ENCODE measurements at regions not wholly inside any gene's neighbourhood (a gene's known extent, or its start where the extent isn't known, plus 50 kb on each side); places are given as distances from the start of the nearest gene placed in this dataset.
A peak's percentile ranks its signal among the peaks of the same experiment; 100 is the strongest.

DNA sequence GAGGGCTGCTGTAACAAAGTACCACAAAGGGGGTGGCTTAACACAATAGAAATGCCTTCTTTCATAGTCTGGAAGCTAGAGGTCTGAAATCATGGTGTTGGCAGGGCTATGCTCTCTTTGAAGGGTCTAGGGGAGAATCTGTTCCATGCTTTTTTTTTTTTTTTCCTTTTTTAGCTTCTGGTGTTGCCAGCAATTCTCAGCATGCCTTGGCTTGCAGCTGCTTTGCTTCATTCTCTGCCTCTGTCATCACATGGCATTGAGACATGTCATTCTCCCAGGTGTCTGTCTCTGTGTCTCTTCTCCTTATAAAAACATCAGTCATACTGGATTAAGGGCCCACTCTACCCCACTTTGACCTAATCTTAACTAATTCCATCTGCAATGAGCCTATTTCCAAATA is 78.6 kb upstream of the BOD1L1 start:
- H3K9me3 Mint-ChIP-seq, result peaks cover 3% of the 10 kb centered on the region; the same call in 1 of the 3 replicates
- H3K4me1 ChIP-seq (ENCODE audit: insufficient read depth), result no peaks in the 10 kb centered on the region
- no peaks in the 10 kb centered on the region for H3K9me2 ChIP-seq (ENCODE audit: insufficient read depth)
- DNase-seq (ENCODE audit: low spot score) (no peak), ATAC-seq (no peak)
- H3K4me2 ChIP-seq, result no peak overlapping the region
- no peaks in the 10 kb centered on the region for H3K79me2 ChIP-seq (replicated peaks; ENCODE audit: insufficient read depth)
- no peaks in the 10 kb centered on the region for H3F3A ChIP-seq (replicated peaks; ENCODE audit: low read depth)
- peak overlapping the region; percentile 89 for H2AFZ ChIP-seq
- H3K36me3 Mint-ChIP-seq (ENCODE audit: low read depth), result no peaks in the 10 kb centered on the region
- H4K20me1 ChIP-seq (replicated peaks; ENCODE audit: insufficient read depth), result no peaks in the 10 kb centered on the region
- peak overlapping the region; percentile 56; the same call in 1 of the 2 replicates for H3K27ac ChIP-seq (ENCODE audit: low read depth)
- TF ChIP-seq STAT1 (IDR thresholded peaks at IDR 0.05; ENCODE audit: unreplicated experiment) (no peak), ZNF331 (CRISPR knock-in tag; IDR thresholded peaks at IDR 0.05; ENCODE audit: low read depth) (no peak), POLR2AphosphoS5 (IDR thresholded peaks at IDR 0.05; ENCODE audit: low read depth) (no peak), CREB1 (CRISPR knock-in tag; IDR thresholded peaks at IDR 0.05; ENCODE audit: low read depth) (no peak), ZNF114 (CRISPR knock-in tag; IDR thresholded peaks at IDR 0.05) (no peak), EZH2phosphoT487 (IDR thresholded peaks at IDR 0.05; ENCODE audit: unreplicated experiment) (no peak), JUNB (IDR thresholded peaks at IDR 0.05; ENCODE audit: unreplicated experiment) (no peak), EZH2 (IDR thresholded peaks at IDR 0.05; ENCODE audit: low read depth, unreplicated experiment) (no peak), NANOG (IDR thresholded peaks at IDR 0.05; ENCODE audit: borderline replicate concordance) (no peak)
- TF ChIP-seq, protein P1, sequence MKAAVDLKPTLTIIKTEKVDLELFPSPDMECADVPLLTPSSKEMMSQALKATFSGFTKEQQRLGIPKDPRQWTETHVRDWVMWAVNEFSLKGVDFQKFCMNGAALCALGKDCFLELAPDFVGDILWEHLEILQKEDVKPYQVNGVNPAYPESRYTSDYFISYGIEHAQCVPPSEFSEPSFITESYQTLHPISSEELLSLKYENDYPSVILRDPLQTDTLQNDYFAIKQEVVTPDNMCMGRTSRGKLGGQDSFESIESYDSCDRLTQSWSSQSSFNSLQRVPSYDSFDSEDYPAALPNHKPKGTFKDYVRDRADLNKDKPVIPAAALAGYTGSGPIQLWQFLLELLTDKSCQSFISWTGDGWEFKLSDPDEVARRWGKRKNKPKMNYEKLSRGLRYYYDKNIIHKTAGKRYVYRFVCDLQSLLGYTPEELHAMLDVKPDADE (IDR thresholded peaks at IDR 0.05), result no peak
- TF ChIP-seq, protein P2, sequence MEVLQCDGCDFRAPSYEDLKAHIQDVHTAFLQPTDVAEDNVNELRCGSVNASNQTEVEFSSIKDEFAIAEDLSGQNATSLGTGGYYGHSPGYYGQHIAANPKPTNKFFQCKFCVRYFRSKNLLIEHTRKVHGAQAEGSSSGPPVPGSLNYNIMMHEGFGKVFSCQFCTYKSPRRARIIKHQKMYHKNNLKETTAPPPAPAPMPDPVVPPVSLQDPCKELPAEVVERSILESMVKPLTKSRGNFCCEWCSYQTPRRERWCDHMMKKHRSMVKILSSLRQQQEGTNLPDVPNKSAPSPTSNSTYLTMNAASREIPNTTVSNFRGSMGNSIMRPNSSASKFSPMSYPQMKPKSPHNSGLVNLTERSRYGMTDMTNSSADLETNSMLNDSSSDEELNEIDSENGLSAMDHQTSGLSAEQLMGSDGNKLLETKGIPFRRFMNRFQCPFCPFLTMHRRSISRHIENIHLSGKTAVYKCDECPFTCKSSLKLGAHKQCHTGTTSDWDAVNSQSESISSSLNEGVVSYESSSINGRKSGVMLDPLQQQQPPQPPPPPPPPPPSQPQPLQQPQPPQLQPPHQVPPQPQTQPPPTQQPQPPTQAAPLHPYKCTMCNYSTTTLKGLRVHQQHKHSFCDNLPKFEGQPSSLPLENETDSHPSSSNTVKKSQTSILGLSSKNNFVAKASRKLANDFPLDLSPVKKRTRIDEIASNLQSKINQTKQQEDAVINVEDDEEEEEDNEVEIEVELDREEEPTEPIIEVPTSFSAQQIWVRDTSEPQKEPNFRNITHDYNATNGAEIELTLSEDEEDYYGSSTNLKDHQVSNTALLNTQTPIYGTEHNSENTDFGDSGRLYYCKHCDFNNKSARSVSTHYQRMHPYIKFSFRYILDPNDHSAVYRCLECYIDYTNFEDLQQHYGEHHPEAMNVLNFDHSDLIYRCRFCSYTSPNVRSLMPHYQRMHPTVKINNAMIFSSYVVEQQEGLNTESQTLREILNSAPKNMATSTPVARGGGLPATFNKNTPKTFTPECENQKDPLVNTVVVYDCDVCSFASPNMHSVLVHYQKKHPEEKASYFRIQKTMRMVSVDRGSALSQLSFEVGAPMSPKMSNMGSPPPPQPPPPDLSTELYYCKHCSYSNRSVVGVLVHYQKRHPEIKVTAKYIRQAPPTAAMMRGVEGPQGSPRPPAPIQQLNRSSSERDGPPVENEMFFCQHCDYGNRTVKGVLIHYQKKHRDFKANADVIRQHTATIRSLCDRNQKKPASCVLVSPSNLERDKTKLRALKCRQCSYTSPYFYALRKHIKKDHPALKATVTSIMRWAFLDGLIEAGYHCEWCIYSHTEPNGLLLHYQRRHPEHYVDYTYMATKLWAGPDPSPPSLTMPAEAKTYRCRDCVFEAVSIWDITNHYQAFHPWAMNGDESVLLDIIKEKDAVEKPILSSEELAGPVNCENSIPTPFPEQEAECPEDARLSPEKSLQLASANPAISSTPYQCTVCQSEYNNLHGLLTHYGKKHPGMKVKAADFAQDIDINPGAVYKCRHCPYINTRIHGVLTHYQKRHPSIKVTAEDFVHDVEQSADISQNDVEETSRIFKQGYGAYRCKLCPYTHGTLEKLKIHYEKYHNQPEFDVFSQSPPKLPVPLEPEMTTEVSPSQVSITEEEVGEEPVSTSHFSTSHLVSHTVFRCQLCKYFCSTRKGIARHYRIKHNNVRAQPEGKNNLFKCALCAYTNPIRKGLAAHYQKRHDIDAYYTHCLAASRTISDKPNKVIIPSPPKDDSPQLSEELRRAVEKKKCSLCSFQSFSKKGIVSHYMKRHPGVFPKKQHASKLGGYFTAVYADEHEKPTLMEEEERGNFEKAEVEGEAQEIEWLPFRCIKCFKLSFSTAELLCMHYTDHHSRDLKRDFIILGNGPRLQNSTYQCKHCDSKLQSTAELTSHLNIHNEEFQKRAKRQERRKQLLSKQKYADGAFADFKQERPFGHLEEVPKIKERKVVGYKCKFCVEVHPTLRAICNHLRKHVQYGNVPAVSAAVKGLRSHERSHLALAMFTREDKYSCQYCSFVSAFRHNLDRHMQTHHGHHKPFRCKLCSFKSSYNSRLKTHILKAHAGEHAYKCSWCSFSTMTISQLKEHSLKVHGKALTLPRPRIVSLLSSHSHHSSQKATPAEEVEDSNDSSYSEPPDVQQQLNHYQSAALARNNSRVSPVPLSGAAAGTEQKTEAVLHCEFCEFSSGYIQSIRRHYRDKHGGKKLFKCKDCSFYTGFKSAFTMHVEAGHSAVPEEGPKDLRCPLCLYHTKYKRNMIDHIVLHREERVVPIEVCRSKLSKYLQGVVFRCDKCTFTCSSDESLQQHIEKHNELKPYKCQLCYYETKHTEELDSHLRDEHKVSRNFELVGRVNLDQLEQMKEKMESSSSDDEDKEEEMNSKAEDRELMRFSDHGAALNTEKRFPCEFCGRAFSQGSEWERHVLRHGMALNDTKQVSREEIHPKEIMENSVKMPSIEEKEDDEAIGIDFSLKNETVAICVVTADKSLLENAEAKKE (CRISPR knock-in tag; IDR thresholded peaks at IDR 0.05), result no peak
- TF ChIP-seq, protein P3, sequence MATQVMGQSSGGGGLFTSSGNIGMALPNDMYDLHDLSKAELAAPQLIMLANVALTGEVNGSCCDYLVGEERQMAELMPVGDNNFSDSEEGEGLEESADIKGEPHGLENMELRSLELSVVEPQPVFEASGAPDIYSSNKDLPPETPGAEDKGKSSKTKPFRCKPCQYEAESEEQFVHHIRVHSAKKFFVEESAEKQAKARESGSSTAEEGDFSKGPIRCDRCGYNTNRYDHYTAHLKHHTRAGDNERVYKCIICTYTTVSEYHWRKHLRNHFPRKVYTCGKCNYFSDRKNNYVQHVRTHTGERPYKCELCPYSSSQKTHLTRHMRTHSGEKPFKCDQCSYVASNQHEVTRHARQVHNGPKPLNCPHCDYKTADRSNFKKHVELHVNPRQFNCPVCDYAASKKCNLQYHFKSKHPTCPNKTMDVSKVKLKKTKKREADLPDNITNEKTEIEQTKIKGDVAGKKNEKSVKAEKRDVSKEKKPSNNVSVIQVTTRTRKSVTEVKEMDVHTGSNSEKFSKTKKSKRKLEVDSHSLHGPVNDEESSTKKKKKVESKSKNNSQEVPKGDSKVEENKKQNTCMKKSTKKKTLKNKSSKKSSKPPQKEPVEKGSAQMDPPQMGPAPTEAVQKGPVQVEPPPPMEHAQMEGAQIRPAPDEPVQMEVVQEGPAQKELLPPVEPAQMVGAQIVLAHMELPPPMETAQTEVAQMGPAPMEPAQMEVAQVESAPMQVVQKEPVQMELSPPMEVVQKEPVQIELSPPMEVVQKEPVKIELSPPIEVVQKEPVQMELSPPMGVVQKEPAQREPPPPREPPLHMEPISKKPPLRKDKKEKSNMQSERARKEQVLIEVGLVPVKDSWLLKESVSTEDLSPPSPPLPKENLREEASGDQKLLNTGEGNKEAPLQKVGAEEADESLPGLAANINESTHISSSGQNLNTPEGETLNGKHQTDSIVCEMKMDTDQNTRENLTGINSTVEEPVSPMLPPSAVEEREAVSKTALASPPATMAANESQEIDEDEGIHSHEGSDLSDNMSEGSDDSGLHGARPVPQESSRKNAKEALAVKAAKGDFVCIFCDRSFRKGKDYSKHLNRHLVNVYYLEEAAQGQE (IDR thresholded peaks at IDR 0.05; ENCODE audit: unreplicated experiment), result no peak
- TF ChIP-seq, protein P4, sequence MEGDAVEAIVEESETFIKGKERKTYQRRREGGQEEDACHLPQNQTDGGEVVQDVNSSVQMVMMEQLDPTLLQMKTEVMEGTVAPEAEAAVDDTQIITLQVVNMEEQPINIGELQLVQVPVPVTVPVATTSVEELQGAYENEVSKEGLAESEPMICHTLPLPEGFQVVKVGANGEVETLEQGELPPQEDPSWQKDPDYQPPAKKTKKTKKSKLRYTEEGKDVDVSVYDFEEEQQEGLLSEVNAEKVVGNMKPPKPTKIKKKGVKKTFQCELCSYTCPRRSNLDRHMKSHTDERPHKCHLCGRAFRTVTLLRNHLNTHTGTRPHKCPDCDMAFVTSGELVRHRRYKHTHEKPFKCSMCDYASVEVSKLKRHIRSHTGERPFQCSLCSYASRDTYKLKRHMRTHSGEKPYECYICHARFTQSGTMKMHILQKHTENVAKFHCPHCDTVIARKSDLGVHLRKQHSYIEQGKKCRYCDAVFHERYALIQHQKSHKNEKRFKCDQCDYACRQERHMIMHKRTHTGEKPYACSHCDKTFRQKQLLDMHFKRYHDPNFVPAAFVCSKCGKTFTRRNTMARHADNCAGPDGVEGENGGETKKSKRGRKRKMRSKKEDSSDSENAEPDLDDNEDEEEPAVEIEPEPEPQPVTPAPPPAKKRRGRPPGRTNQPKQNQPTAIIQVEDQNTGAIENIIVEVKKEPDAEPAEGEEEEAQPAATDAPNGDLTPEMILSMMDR (conservative IDR thresholded peaks at IDR 0.05; ENCODE audit: low read depth in 2 of 2), result no peak
- H3K27me3 Mint-ChIP-seq (ENCODE audit: insufficient read depth, low read depth, poor library complexity), result peaks cover 3% of the 10 kb centered on the region
- no peak overlapping the region for H3K4me3 Mint-ChIP-seq
- H3K27me3 ChIP-seq (ENCODE audit: insufficient read depth), result no peaks in the 10 kb centered on the region
- H3K4me3 ChIP-seq, result no peak overlapping the region
- H3K36me3 ChIP-seq (ENCODE audit: insufficient read depth), result no peaks in the 10 kb centered on the region
- peak overlapping the region; percentile 67; the same call in 1 of the 2 replicates for H3K27ac Mint-ChIP-seq
- 0 out of 3 replicates have a peak, but pooled peaks cover 3% of the 10 kb centered on the region for H3K4me1 Mint-ChIP-seq

All from GM23338 (cell line).